ENCODE measurements at regions not wholly inside any gene's neighbourhood (a gene's known extent, or its start where the extent isn't known, plus 50 kb on each side); places are given as distances from the start of the nearest gene placed in this dataset.

GRCh38 chr5:15082096-15082495 is 210.5 kb upstream of the ANKH start:
- no peak for DNase-seq

- DNase-seq = no peak
These were observed 208.6 kb upstream of the ANKH start for GRCh38 chr5:15080219-15080618.

- DNase-seq = no peak
These were observed 208.0 kb upstream of the ANKH start for GRCh38 chr5:15079566-15079965.

GRCh38 chr5:15074651-15075050 is 203.1 kb upstream of the ANKH start:
- no peak for DNase-seq

- DNase-seq = no peak
These were observed 201.9 kb upstream of the ANKH start for GRCh38 chr5:15073453-15073852.

- no peak for DNase-seq
These were observed 199.3 kb upstream of the ANKH start for GRCh38 chr5:15070907-15071306.

- DNase-seq = peak in 1 of 2 experiments; percentile 20
These were observed 197.9 kb upstream of the ANKH start for GRCh38 chr5:15069407-15069905.

GRCh38 chr5:15065091-15065490 is 193.5 kb upstream of the ANKH start:
- DNase-seq = no peak

- DNase-seq = no peak
These were observed 192.8 kb upstream of the ANKH start for GRCh38 chr5:15064396-15064795.

GRCh38 chr5:15056988-15057592 is 185.5 kb upstream of the ANKH start:
- no peak for DNase-seq

- no peak for DNase-seq
These were observed 172.9 kb upstream of the ANKH start for GRCh38 chr5:15044521-15044920.

- DNase-seq = no peak
These were observed 165.8 kb upstream of the ANKH start for GRCh38 chr5:15037247-15037908.

- DNase-seq = no peak
These were observed 162.8 kb upstream of the ANKH start for GRCh38 chr5:15034379-15034778.

GRCh38 chr5:15031180-15031579 is 159.6 kb upstream of the ANKH start:
- DNase-seq = no peak

- DNase-seq = no peak
These were observed 156.2 kb upstream of the ANKH start for GRCh38 chr5:15027764-15028163.

GRCh38 chr5:15026944-15027343 is 155.4 kb upstream of the ANKH start:
- DNase-seq = no peak

- no peak for DNase-seq
These were observed 154.7 kb upstream of the ANKH start for GRCh38 chr5:15026011-15026893.

- DNase-seq = no peak
These were observed 152.3 kb upstream of the ANKH start for GRCh38 chr5:15023846-15024245.

GRCh38 chr5:15023266-15023665 is 151.7 kb upstream of the ANKH start:
- no peak for DNase-seq

GRCh38 chr5:15021266-15022046 is 149.9 kb upstream of the ANKH start:
- DNase-seq = peak in 1 of 2 experiments; percentile 39

GRCh38 chr5:15020736-15021135 is 149.2 kb upstream of the ANKH start:
- DNase-seq = no peak

- DNase-seq = peak in 1 of 2 experiments; percentile 36
These were observed 143.2 kb upstream of the ANKH start for GRCh38 chr5:15014809-15015208.
